HG02588 (cell line): ENCODE measurements at regions not wholly inside any gene's neighbourhood (a gene's known extent, or its start where the extent isn't known, plus 50 kb on each side); places are given as distances from the start of the nearest gene placed in this dataset.

Experiments
- ATAC-seq: cut with Tn5 transposase; IDR thresholded peaks from one replicate; pipeline ENCODE4 v1.9.1; 2021; ENCODE audit warnings: mild to moderate bottlenecking, moderate library complexity; ENCODE audit not compliant: unreplicated experiment

- no peak for ATAC-seq
Observed at GRCh38 chr3:178059119-178059518, 477.1 kb upstream of the KCNMB2 start.

GRCh38 chr3:178059836-178060235 lies 476.4 kb upstream of the KCNMB2 start:
- no peak for ATAC-seq

- no peak for ATAC-seq
Observed at GRCh38 chr3:178060407-178060806, 475.8 kb upstream of the KCNMB2 start.

DNA sequence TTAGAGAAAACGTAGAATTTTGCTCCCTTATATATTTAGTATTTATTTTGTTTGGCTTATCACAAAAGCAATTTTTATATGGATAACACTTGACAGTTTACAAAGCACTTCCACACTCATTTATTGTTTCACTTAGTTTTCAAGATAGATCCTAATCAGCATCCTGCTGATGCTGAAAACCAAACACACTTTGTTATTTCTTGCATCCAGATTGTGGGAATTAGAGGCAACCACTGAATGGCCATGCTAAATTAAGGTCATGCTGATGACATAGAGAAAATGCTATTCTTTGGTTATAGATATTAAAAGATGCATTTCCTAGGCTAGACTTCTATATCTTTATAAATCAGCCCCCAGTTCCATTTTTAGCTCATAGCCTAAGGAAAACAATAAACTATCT lies 474.1 kb upstream of the KCNMB2 start:
- ATAC-seq = no peak

DNA sequence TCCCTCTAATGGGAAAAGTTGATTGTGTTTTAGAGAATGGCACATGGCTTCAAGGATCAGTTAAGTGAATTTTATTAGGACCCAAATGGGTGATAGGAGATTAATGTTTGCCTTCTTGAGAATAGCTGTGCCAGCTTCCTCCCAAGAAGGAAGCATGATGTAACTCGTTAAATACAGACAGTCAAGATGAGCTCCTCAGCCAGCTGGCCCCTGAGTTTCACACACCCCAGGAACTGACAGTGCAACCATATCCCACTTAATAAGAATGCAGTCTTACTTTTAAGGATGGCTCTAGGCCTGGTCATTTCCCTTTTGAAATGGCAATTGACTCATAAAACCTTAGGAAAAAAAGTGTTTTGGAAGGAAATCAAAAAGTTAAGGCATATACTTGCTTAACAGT lies 472.8 kb upstream of the KCNMB2 start:
- no peak for ATAC-seq

- ATAC-seq = no peak
Observed at GRCh38 chr3:178067721-178068120, 468.5 kb upstream of the KCNMB2 start.

GRCh38 chr3:178072391-178073305 lies 463.6 kb upstream of the KCNMB2 start:
- ATAC-seq = no peak

DNA sequence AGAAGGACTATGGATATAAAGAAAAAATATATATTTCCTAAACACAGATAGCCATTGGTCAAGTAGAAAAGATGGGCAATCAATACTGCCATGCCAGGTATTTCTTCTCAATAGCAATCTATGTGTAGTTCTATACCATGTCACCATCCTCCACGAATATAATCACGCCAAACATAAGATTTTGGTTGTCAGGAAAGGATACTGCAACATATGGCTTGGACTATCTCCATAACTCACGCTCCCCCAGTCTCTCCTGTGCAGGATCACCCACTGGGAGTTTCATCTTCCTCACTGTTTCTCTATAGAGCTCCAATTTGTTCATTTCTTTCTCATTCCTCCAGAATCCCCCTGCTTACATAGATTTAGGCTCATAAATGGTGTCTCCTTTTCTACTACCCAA lies 462.9 kb upstream of the KCNMB2 start:
- ATAC-seq = no peak

DNA sequence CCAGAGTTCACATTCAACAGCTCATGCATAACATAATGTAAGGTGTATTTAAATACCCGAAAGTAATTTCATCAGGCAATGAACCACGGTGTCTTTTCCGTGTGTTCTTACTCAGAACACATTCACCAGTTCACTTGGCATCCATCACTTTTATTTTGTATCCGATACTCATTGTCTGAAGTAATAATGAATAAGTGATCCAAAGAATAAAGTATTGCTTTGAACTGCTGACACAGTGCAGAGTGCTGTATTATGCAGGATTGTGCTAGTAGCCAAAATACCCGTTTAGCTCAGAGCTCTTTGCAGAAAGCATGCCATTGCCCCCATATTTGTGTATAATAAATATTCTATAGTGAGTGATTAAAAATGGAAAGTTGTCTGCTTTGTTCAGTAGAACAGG lies 460.9 kb upstream of the KCNMB2 start:
- ATAC-seq = no peak

GRCh38 chr3:178078953-178079352 lies 457.3 kb upstream of the KCNMB2 start:
- ATAC-seq = no peak

DNA sequence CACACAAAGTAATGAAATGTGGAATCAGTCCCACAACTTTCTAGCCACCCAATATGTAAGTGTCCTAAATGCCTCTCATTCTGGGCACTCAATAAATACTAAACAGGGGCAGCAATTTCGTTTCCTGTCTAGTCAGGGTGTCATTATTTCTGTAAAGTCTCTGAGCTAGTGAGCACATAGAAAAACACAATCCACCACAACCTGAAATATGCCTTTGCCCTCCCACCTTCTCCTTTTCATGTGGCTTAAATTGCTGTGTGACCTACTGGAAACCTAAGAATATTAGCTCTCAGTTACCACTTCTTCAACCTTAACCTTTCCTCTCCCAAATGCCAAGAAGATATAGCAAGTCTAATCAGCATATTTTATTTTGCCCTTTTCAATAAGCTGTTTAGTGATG lies 456.3 kb upstream of the KCNMB2 start:
- no peak for ATAC-seq

DNA sequence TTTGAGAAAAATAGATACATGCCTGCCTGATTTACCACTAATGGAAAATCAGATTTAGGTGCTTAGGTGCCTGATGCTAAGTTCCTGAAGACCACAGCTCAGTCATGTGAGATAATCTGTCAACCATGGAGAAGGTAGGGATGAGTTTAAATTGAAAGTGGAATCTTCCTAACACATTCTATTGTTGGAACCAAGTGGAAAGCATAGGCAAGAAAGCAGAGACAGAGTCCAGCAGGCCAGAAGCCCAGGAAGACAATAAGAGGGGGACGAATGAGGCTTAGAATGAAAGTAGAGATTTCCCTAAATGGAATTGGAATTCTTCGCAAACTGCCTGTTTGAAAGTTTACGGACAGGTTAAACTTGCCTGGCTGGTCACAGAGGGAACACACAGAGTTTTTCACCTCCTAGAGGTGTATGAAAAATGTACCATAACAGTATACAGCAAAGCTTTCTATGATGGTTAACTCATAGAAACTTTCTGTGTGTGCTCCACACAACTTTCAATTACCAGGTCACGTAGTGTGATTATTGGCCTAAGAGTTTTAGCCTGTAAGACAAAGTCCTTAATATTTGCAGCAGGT lies 453.8 kb upstream of the KCNMB2 start:
- no peak for ATAC-seq

- ATAC-seq = no peak
Observed at GRCh38 chr3:178083906-178084866, 452.1 kb upstream of the KCNMB2 start.

- ATAC-seq = no peak
Observed at GRCh38 chr3:178084938-178085816, 451.1 kb upstream of the KCNMB2 start.

- ATAC-seq = no peak
Observed at GRCh38 chr3:178085817-178086123, 450.5 kb upstream of the KCNMB2 start.

GRCh38 chr3:178086144-178086825 lies 450.0 kb upstream of the KCNMB2 start:
- ATAC-seq = no peak

DNA sequence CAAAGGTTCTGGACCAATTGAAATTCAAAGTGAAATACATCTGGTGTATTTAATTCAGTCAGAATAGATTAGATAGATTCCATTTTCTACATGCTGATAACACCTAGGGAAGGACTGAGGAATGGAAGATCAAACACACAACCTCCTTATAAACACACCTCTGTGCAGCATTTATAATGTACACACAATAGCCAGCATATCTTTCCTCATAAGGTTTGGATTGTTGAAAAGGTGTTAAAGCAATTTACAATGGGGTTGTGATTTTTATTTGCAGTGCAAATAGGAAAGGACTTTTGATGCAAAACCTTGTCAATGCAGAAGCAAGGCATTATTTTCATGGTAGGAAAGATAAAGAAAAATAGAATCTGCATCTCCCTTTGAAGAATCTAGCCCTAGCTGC lies 448.9 kb upstream of the KCNMB2 start:
- ATAC-seq = no peak

DNA sequence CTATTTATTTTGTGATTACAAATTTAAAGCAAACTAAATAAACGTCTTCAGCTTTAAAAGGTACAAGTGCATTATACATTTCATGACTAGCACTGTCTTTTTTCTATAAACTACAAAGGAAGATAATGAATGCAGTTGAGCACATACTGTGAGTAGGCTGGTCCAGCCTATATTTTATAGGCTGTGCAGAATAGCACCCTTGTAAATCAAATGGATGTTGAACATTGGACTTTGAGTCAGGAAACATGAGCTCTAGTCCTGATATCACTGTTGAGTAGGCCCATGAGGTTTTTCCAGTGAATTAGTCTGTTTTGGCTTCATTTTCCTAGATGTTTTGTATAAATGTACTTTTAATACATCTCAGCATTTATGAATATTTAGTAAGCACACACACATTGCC lies 447.3 kb upstream of the KCNMB2 start:
- ATAC-seq = no peak

- no peak for ATAC-seq
Observed at GRCh38 chr3:178090899-178091298, 445.3 kb upstream of the KCNMB2 start.

GRCh38 chr3:178095522-178095921 lies 440.7 kb upstream of the KCNMB2 start:
- ATAC-seq = no peak
